Mesenchymal stem cell (in vitro differentiated cells and primary cell): ENCODE measurements at regions not wholly inside any gene's neighbourhood (a gene's known extent, or its start where the extent isn't known, plus 50 kb on each side); places are given as distances from the start of the nearest gene placed in this dataset.

Source experiments
- DNase-seq: peaks from one replicate; pipeline ENCODE4 v3.0.0-alpha.2; 2013
- H2AFZ ChIP-seq: one replicate; pipeline ENCODE4 v1.6.1; 2013; ENCODE audit warnings: low read depth, mild to moderate bottlenecking, control low read depth, inconsistent platforms, low read length, moderate library complexity
- H2AK5ac ChIP-seq: 2 replicates; pipeline ENCODE4 v1.6.1; 2013; ENCODE audit warnings: low read length, moderate library complexity, mild to moderate bottlenecking, inconsistent platforms; ENCODE audit not compliant: severe bottlenecking
- H2BK120ac ChIP-seq: one replicate; pipeline ENCODE4 v1.6.1; 2013; ENCODE audit warnings: low read depth, mild to moderate bottlenecking, inconsistent platforms, low read length, moderate library complexity
- H2BK12ac ChIP-seq, 2 experiments: one replicate each; pipeline ENCODE4 v1.6.1; 2013; ENCODE audit warnings: inconsistent platforms in 2 of 2, low read length in 2 of 2, mild to moderate bottlenecking in 2 of 2, moderate library complexity in 2 of 2, control low read depth in 1 of 2
- H2BK15ac ChIP-seq: one replicate; pipeline ENCODE4 v1.6.1; 2013; ENCODE audit warnings: mild to moderate bottlenecking, low read depth, inconsistent platforms; ENCODE audit not compliant: poor library complexity, severe bottlenecking
- H2BK5ac ChIP-seq: 2 replicates; pipeline ENCODE4 v1.6.1; 2013; ENCODE audit warnings: low read depth, mild to moderate bottlenecking, low read length, control low read depth, inconsistent platforms; ENCODE audit not compliant: poor library complexity, severe bottlenecking
- H3K14ac ChIP-seq, 2 experiments: one replicate each; pipeline ENCODE4 v1.6.1; 2013; ENCODE audit warnings: inconsistent platforms in 2 of 2, low read length in 2 of 2, control low read depth in 1 of 2, mild to moderate bottlenecking in 1 of 2, moderate library complexity in 1 of 2
- H3K18ac ChIP-seq, 2 experiments: one replicate each; pipeline ENCODE4 v1.6.1; 2013; ENCODE audit warnings: inconsistent platforms in 2 of 2, low read length in 2 of 2, control low read depth in 1 of 2, low read depth in 1 of 2, mild to moderate bottlenecking in 1 of 2
- H3K23ac ChIP-seq, 2 experiments: one replicate each; pipeline ENCODE4 v1.6.1; 2013; ENCODE audit warnings: inconsistent platforms in 2 of 2, low read length in 2 of 2, mild to moderate bottlenecking in 2 of 2, moderate library complexity in 2 of 2, control low read depth in 1 of 2
- H3K27ac ChIP-seq: 2 replicates; pipeline ENCODE4 v1.5.1; 2013; ENCODE audit warnings: mild to moderate bottlenecking, moderate library complexity, low read length, control low read depth, inconsistent platforms; ENCODE audit not compliant: poor library complexity, severe bottlenecking
- H3K27me3 ChIP-seq, 2 experiments: 2 replicates each; pipeline versions ENCODE4 v1.6.1 to v1.7.0; 2013; ENCODE audit warnings: low read length in 2 of 2, mild to moderate bottlenecking in 2 of 2, moderate library complexity in 2 of 2, control low read depth in 1 of 2, inconsistent platforms in 1 of 2; ENCODE audit not compliant: control insufficient read depth in 1 of 2, insufficient read depth in 1 of 2
- H3K36me3 ChIP-seq, 2 experiments: 2 replicates each; pipeline versions ENCODE4 v1.6.1 to v1.7.0; 2013; ENCODE audit warnings: low read length in 2 of 2, control low read depth in 1 of 2, inconsistent platforms in 1 of 2, low read depth in 1 of 2, mild to moderate bottlenecking in 1 of 2; ENCODE audit not compliant: insufficient read depth in 2 of 2, control insufficient read depth in 1 of 2
- H3K4ac ChIP-seq, 2 experiments: one replicate each; pipeline ENCODE4 v1.6.1; 2013; ENCODE audit warnings: inconsistent platforms in 2 of 2, low read length in 2 of 2, mild to moderate bottlenecking in 2 of 2, moderate library complexity in 2 of 2, control low read depth in 1 of 2, low read depth in 1 of 2
- H3K4me1 ChIP-seq: 2 replicates; pipeline ENCODE4 v1.6.1; 2013; ENCODE audit warnings: low read depth, low read length, control low read depth; ENCODE audit not compliant: control insufficient read depth, insufficient read depth
- H3K4me2 ChIP-seq: 2 replicates; pipeline ENCODE4 v1.6.1; 2013; ENCODE audit warnings: low read length, mild to moderate bottlenecking, inconsistent platforms; ENCODE audit not compliant: poor library complexity, severe bottlenecking
- H3K4me3 ChIP-seq, 2 experiments: 2 replicates each; pipeline versions ENCODE4 v1.5.1 to v1.7.0; 2013; ENCODE audit warnings: low read length in 2 of 2, mild to moderate bottlenecking in 2 of 2, control low read depth in 1 of 2, low read depth in 1 of 2; ENCODE audit not compliant: insufficient read depth in 1 of 2
- H3K79me1 ChIP-seq: replicated peaks from 2 replicates; pipeline ENCODE4 v1.6.1; 2013; ENCODE audit warnings: mild to moderate bottlenecking, control low read depth, low read length, inconsistent platforms; ENCODE audit not compliant: poor library complexity, severe bottlenecking
- H3K9ac ChIP-seq: 2 replicates; pipeline ENCODE4 v1.7.0; 2013; ENCODE audit warnings: mild to moderate bottlenecking, low read length, moderate library complexity
- H3K9me3 ChIP-seq: 2 replicates; pipeline ENCODE4 v1.7.0; 2013; ENCODE audit warnings: mild to moderate bottlenecking, low read length; ENCODE audit not compliant: control insufficient read depth
- H4K8ac ChIP-seq: one replicate; pipeline ENCODE4 v1.6.1; 2013; ENCODE audit warnings: inconsistent platforms, mild to moderate bottlenecking, low read length, moderate library complexity
- H4K91ac ChIP-seq: one replicate; pipeline ENCODE4 v1.6.1; 2013; ENCODE audit warnings: mild to moderate bottlenecking, low read length, inconsistent platforms
- WGBS: methylation state at CpG from one replicate; pipeline ENCODE4 v1.1.7; 2013; ENCODE audit warnings: mixed read lengths; 5-methylcytosine and 5-hydroxymethylcytosine counted together

- H3K4me2 ChIP-seq, result no peak overlapping the region
- H4K8ac ChIP-seq, result no peak overlapping the region
- no peak overlapping the region for H3K14ac ChIP-seq
- H3K27ac ChIP-seq, result no peak overlapping the region
- no peaks in the 10 kb centered on the region for H3K79me1 ChIP-seq
- H3K4me3 ChIP-seq, result no peak overlapping the region
- H3K9ac ChIP-seq, result no peak overlapping the region
- H3K36me3 ChIP-seq, result no peaks in the 10 kb centered on the region
- no peak overlapping the region for H2BK5ac ChIP-seq
- no peak for DNase-seq
- H3K23ac ChIP-seq, result no peak overlapping the region
- no peak overlapping the region for H3K18ac ChIP-seq
- H2AFZ ChIP-seq, result no peak overlapping the region
- no peaks in the 10 kb centered on the region for H3K9me3 ChIP-seq
- 68% methylated on average over 2 of the region's 2 CpGs for WGBS
- no peak overlapping the region for H2BK15ac ChIP-seq
- H2BK120ac ChIP-seq, result no peak overlapping the region
- no peaks in the 10 kb centered on the region for H3K4me1 ChIP-seq
- H4K91ac ChIP-seq, result no peak overlapping the region
- H3K4ac ChIP-seq, result no peak overlapping the region
- no peak overlapping the region for H2BK12ac ChIP-seq
- H3K27me3 ChIP-seq, result no peaks in the 10 kb centered on the region
- H2AK5ac ChIP-seq, result no peak overlapping the region
These were observed 401.4 kb upstream of the POU3F3 start for GRCh38 chr2:104452558-104452957.

GRCh38 chr2:104462731-104463130 lies 391.2 kb upstream of the POU3F3 start:
- Histone ChIP-seq H3K4ac (no peak overlapping the region), H3K9ac (no peak overlapping the region), H2BK12ac (no peak overlapping the region), H3K27ac (no peak overlapping the region), H2AK5ac (no peak overlapping the region), H3K79me1 (no peaks in the 10 kb centered on the region), H2BK120ac (no peak overlapping the region), H3K4me3 (no peak overlapping the region), H4K8ac (no peak overlapping the region), H4K91ac (no peak overlapping the region), H3K36me3 (no peaks in the 10 kb centered on the region), H3K9me3 (no peaks in the 10 kb centered on the region), H2AFZ (no peak overlapping the region), H3K27me3 (peaks cover 0 to 4% of the 10 kb centered on the region in 2 experiments), H2BK5ac (no peak overlapping the region), H3K23ac (no peak overlapping the region), H3K4me1 (no peaks in the 10 kb centered on the region), H3K18ac (no peak overlapping the region), H3K4me2 (no peak overlapping the region), H3K14ac (no peak overlapping the region), H2BK15ac (no peak overlapping the region)
- 96% methylated on average over 2 of the region's 2 CpGs for WGBS
- DNase-seq, result no peak

GRCh38 chr2:104465981-104466380 lies 387.9 kb upstream of the POU3F3 start:
- H3K27me3 ChIP-seq, result peaks cover 0 to 4% of the 10 kb centered on the region in 2 experiments
- no peak overlapping the region for H3K18ac ChIP-seq
- H3K79me1 ChIP-seq, result no peaks in the 10 kb centered on the region

GRCh38 chr2:104468846-104469245 lies 385.1 kb upstream of the POU3F3 start:
- Histone ChIP-seq H3K27me3 (no peaks in the 10 kb centered on the region), H4K8ac (no peak overlapping the region), H3K4me2 (no peak overlapping the region), H2AK5ac (no peak overlapping the region), H3K4me1 (no peaks in the 10 kb centered on the region), H2BK120ac (no peak overlapping the region), H3K9me3 (no peaks in the 10 kb centered on the region), H4K91ac (no peak overlapping the region), H2AFZ (no peak overlapping the region), H3K4me3 (no peak overlapping the region), H2BK5ac (no peak overlapping the region), H3K79me1 (no peaks in the 10 kb centered on the region), H3K23ac (no peak overlapping the region), H3K9ac (no peak overlapping the region), H3K36me3 (no peaks in the 10 kb centered on the region), H2BK15ac (no peak overlapping the region), H3K14ac (no peak overlapping the region), H3K4ac (no peak overlapping the region), H3K27ac (no peak overlapping the region), H2BK12ac (no peak overlapping the region), H3K18ac (no peak overlapping the region)
- no peak for DNase-seq
- 66% methylated on average over 6 of the region's 6 CpGs for WGBS

More at GRCh38 chr2:104465981-104466380, 387.9 kb upstream of the POU3F3 start:
- Histone ChIP-seq H2BK15ac (no peak overlapping the region), H4K8ac (no peak overlapping the region), H2AK5ac (no peak overlapping the region), H3K4me1 (no peaks in the 10 kb centered on the region), H3K23ac (no peak overlapping the region), H3K14ac (no peak overlapping the region), H3K9me3 (no peaks in the 10 kb centered on the region), H4K91ac (no peak overlapping the region), H3K36me3 (no peaks in the 10 kb centered on the region), H3K9ac (no peak overlapping the region), H3K4me3 (no peak overlapping the region), H2BK12ac (no peak overlapping the region), H3K4me2 (no peak overlapping the region), H2AFZ (no peak overlapping the region), H3K27ac (no peak overlapping the region), H2BK120ac (no peak overlapping the region), H2BK5ac (no peak overlapping the region), H3K4ac (no peak overlapping the region)
- 79% methylated on average over 4 of the region's 4 CpGs for WGBS
- no peak for DNase-seq
